Chondrocyte (in vitro differentiated cells): ENCODE measurements at regions not wholly inside any gene's neighbourhood (a gene's known extent, or its start where the extent isn't known, plus 50 kb on each side); places are given as distances from the start of the nearest gene placed in this dataset. TPM values are rescaled to one million over a fixed set of nuclear protein-coding genes. Genes with fewer than 3 reads are reported as not detected.
"Not testable (repeated sequence)": the region's sequence is repeated elsewhere in the genome, so short reads cannot be mapped to it uniquely, and the experiment has no call there.

Source experiments
- DNase-seq: peaks from one replicate; pipeline ENCODE4 v3.0.0; 2021; ENCODE audit warnings: mixed read lengths, low spot score
- H3K27ac Mint-ChIP-seq: one replicate; pipeline ENCODE4 v1.8.0; 2021; ENCODE audit warnings: mild to moderate bottlenecking, moderate library complexity, mixed read lengths; ENCODE audit not compliant: unreplicated experiment
- H3K27me3 Mint-ChIP-seq: 2 replicates; pipeline ENCODE4 v1.8.0; 2021; ENCODE audit warnings: low read depth, mixed read lengths
- H3K36me3 Mint-ChIP-seq: 2 replicates; pipeline ENCODE4 v1.8.0; 2021; ENCODE audit warnings: low read depth, mixed read lengths
- H3K4me1 Mint-ChIP-seq: 2 replicates; pipeline ENCODE4 v1.8.0; 2021; ENCODE audit warnings: low read depth, mild to moderate bottlenecking, mixed read lengths
- H3K4me3 Mint-ChIP-seq: one replicate; pipeline ENCODE4 v1.8.0; 2021; ENCODE audit warnings: mild to moderate bottlenecking, moderate library complexity, mixed read lengths; ENCODE audit not compliant: unreplicated experiment
- H3K9me3 Mint-ChIP-seq: 2 replicates; pipeline ENCODE4 v1.8.0; 2021; ENCODE audit warnings: low read depth, mixed read lengths
- microRNA-seq: library from miRNA; unstranded; fragments of <30 nt; microRNA quantifications from one replicate; pipeline ENCODE4 v1.2.0, GENCODE V29; 2020; ENCODE audit warnings: borderline number of aligned reads

GRCh38 chr15:22002711-22003110 lies 77.6 kb upstream of the OR4M2 start:
- not testable (repeated sequence) for H3K4me1 Mint-ChIP-seq, DNase-seq, H3K9me3 Mint-ChIP-seq, H3K27me3 Mint-ChIP-seq, H3K4me3 Mint-ChIP-seq, H3K36me3 Mint-ChIP-seq, H3K27ac Mint-ChIP-seq

GRCh38 chr15:21989117-21989516 lies 91.2 kb upstream of the OR4M2 start:
- not testable (repeated sequence) for H3K36me3 Mint-ChIP-seq, H3K4me1 Mint-ChIP-seq, DNase-seq, H3K4me3 Mint-ChIP-seq, H3K27me3 Mint-ChIP-seq, H3K27ac Mint-ChIP-seq, H3K9me3 Mint-ChIP-seq

- DNase-seq, H3K27ac Mint-ChIP-seq, H3K27me3 Mint-ChIP-seq, H3K36me3 Mint-ChIP-seq, H3K4me3 Mint-ChIP-seq, H3K9me3 Mint-ChIP-seq, H3K4me1 Mint-ChIP-seq: not testable (repeated sequence)
Observed at GRCh38 chr15:21983820-21984219, 96.5 kb upstream of the OR4M2 start.

GRCh38 chr15:21979960-21980359 lies 100.4 kb upstream of the OR4M2 start:
- H3K9me3 Mint-ChIP-seq, H3K27ac Mint-ChIP-seq, H3K36me3 Mint-ChIP-seq, DNase-seq, H3K4me1 Mint-ChIP-seq, H3K4me3 Mint-ChIP-seq, H3K27me3 Mint-ChIP-seq: not testable (repeated sequence)

GRCh38 chr15:21953713-21954112 lies 76.2 kb upstream of the POTEB start:
- H3K4me3 Mint-ChIP-seq, H3K4me1 Mint-ChIP-seq, H3K9me3 Mint-ChIP-seq, H3K27me3 Mint-ChIP-seq, H3K27ac Mint-ChIP-seq, H3K36me3 Mint-ChIP-seq: not testable (repeated sequence)
- peak; percentile 38 for DNase-seq

GRCh38 chr15:21940302-21940701 lies 62.8 kb upstream of the POTEB start:
- not testable (repeated sequence) for H3K9me3 Mint-ChIP-seq, H3K27ac Mint-ChIP-seq

More at GRCh38 chr15:21940302-21940701, 62.8 kb upstream of the POTEB start:
- not testable (repeated sequence) for H3K4me1 Mint-ChIP-seq, H3K27me3 Mint-ChIP-seq, H3K4me3 Mint-ChIP-seq, H3K36me3 Mint-ChIP-seq, DNase-seq

Small RNA genes in the stretch of these regions (microRNA-seq; reads per million reads assigned to microRNA genes)
- gene MIR5701-3 = not detected
